ENCODE measurements at regions not wholly inside any gene's neighbourhood (a gene's known extent, or its start where the extent isn't known, plus 50 kb on each side); places are given as distances from the start of the nearest gene placed in this dataset.

GRCh38 chr13:73335210-73335609 lies 276.4 kb downstream of the KLF5 start:
- TF ChIP-seq ESRRG (CRISPR knock-in tag; IDR thresholded peaks at IDR 0.05) (no peak), RARB (CRISPR knock-in tag; IDR thresholded peaks at IDR 0.05) (no peak), TSHZ2 (CRISPR knock-in tag; IDR thresholded peaks at IDR 0.05) (no peak), BACH2 (CRISPR knock-in tag; IDR thresholded peaks at IDR 0.05; ENCODE audit: borderline replicate concordance) (no peak), ZFP3 (CRISPR knock-in tag; IDR thresholded peaks at IDR 0.05) (no peak), TCF4 (CRISPR knock-in tag; IDR thresholded peaks at IDR 0.05; ENCODE audit: borderline replicate concordance) (no peak), CREB5 (CRISPR knock-in tag; IDR thresholded peaks at IDR 0.05; ENCODE audit: low read depth) (no peak), ZC3H10 (CRISPR knock-in tag; IDR thresholded peaks at IDR 0.05) (0 out of 2 replicates have a peak, but pooled peaks have one; percentile 36)
